T-helper 2 cell treated with Interferon-gamma antibody and Interleukin-4, amounts not matched to agents 5 μg/mL and 100 μg/mL, for 36 hours (primary cell): ENCODE measurements at regions not wholly inside any gene's neighbourhood (a gene's known extent, or its start where the extent isn't known, plus 50 kb on each side); places are given as distances from the start of the nearest gene placed in this dataset.

ENCODE experiments used
- DNase-seq: peaks from one replicate; pipeline ENCODE4 v3.0.0; 2021; ENCODE audit warnings: low spot score
- H3K27ac Mint-ChIP-seq: one replicate; pipeline ENCODE4 v1.8.0; 2021; ENCODE audit warnings: mild to moderate bottlenecking, mixed read lengths
- H3K27me3 Mint-ChIP-seq: one replicate; pipeline ENCODE4 v1.8.0; 2021; ENCODE audit warnings: low read depth, mixed read lengths
- H3K36me3 Mint-ChIP-seq: one replicate; pipeline ENCODE4 v1.8.0; 2021; ENCODE audit warnings: low read depth, mixed read lengths
- H3K4me1 Mint-ChIP-seq: one replicate; pipeline ENCODE4 v1.8.0; 2021; ENCODE audit warnings: low read depth, mixed read lengths
- H3K4me3 Mint-ChIP-seq: one replicate; pipeline ENCODE4 v1.8.0; 2022; ENCODE audit warnings: mild to moderate bottlenecking, moderate library complexity, mixed read lengths
- H3K9me3 Mint-ChIP-seq: one replicate; pipeline ENCODE4 v1.8.0; 2021; ENCODE audit warnings: mixed read lengths

- no peak for DNase-seq
- peaks cover 6% of the 10 kb centered on the region for H3K9me3 Mint-ChIP-seq
- H3K36me3 Mint-ChIP-seq, result peaks cover 3% of the 10 kb centered on the region
- H3K4me3 Mint-ChIP-seq, result no peak overlapping the region
- no peaks in the 10 kb centered on the region for H3K4me1 Mint-ChIP-seq
- no peak overlapping the region for H3K27ac Mint-ChIP-seq
- H3K27me3 Mint-ChIP-seq, result no peaks in the 10 kb centered on the region
Measured at GRCh38 chr10:30775779-30776591, 146.4 kb upstream of the LYZL2 start.

- Mint-ChIP-seq H3K36me3 (peaks cover 5% of the 10 kb centered on the region), H3K9me3 (peaks cover 13% of the 10 kb centered on the region), H3K4me3 (no peak overlapping the region), H3K4me1 (no peaks in the 10 kb centered on the region), H3K27ac (no peak overlapping the region), H3K27me3 (no peaks in the 10 kb centered on the region)
- DNase-seq, result no peak
Measured at GRCh38 chr10:30774261-30774660, 144.7 kb upstream of the LYZL2 start.

- Mint-ChIP-seq H3K27ac (no peak overlapping the region), H3K27me3 (no peaks in the 10 kb centered on the region), H3K9me3 (peaks cover 13% of the 10 kb centered on the region), H3K36me3 (peaks cover 5% of the 10 kb centered on the region), H3K4me3 (no peak overlapping the region), H3K4me1 (no peaks in the 10 kb centered on the region)
- DNase-seq, result no peak
Measured at GRCh38 chr10:30773501-30773900, 143.9 kb upstream of the LYZL2 start.

- no peaks in the 10 kb centered on the region for H3K4me1 Mint-ChIP-seq
- peaks cover 17% of the 10 kb centered on the region for H3K9me3 Mint-ChIP-seq
- H3K27me3 Mint-ChIP-seq, result no peaks in the 10 kb centered on the region
- DNase-seq, result no peak
- H3K36me3 Mint-ChIP-seq, result peaks cover 5% of the 10 kb centered on the region
- no peak overlapping the region for H3K4me3 Mint-ChIP-seq
- no peak overlapping the region for H3K27ac Mint-ChIP-seq
Measured at GRCh38 chr10:30770816-30771215, 141.3 kb upstream of the LYZL2 start.

GRCh38 chr10:30770229-30770628 is 140.7 kb upstream of the LYZL2 start:
- H3K27ac Mint-ChIP-seq, result no peak overlapping the region
- no peak for DNase-seq
- no peak overlapping the region for H3K4me3 Mint-ChIP-seq
- no peaks in the 10 kb centered on the region for H3K4me1 Mint-ChIP-seq
- peaks cover 17% of the 10 kb centered on the region for H3K9me3 Mint-ChIP-seq
- no peaks in the 10 kb centered on the region for H3K27me3 Mint-ChIP-seq
- peaks cover 5% of the 10 kb centered on the region for H3K36me3 Mint-ChIP-seq

GRCh38 chr10:30769361-30769760 is 139.8 kb upstream of the LYZL2 start:
- no peaks in the 10 kb centered on the region for H3K27me3 Mint-ChIP-seq

GRCh38 chr10:30765616-30766015 is 136.1 kb upstream of the LYZL2 start:
- peaks cover 16% of the 10 kb centered on the region for H3K9me3 Mint-ChIP-seq
- peaks cover 6% of the 10 kb centered on the region for H3K4me1 Mint-ChIP-seq
- no peak overlapping the region for H3K4me3 Mint-ChIP-seq
- H3K27me3 Mint-ChIP-seq, result no peaks in the 10 kb centered on the region
- peaks cover 6% of the 10 kb centered on the region for H3K36me3 Mint-ChIP-seq
- DNase-seq, result no peak
- H3K27ac Mint-ChIP-seq, result no peak overlapping the region

More at GRCh38 chr10:30769361-30769760, 139.8 kb upstream of the LYZL2 start:
- Mint-ChIP-seq H3K4me1 (no peaks in the 10 kb centered on the region), H3K27ac (no peak overlapping the region), H3K9me3 (peaks cover 17% of the 10 kb centered on the region), H3K4me3 (no peak overlapping the region), H3K36me3 (peaks cover 5% of the 10 kb centered on the region)
- DNase-seq, result no peak

GRCh38 chr10:30765022-30765615 is 135.6 kb upstream of the LYZL2 start:
- Mint-ChIP-seq H3K27ac (no peak overlapping the region), H3K4me1 (peaks cover 6% of the 10 kb centered on the region), H3K27me3 (no peaks in the 10 kb centered on the region), H3K4me3 (no peak overlapping the region), H3K9me3 (peaks cover 18% of the 10 kb centered on the region), H3K36me3 (peaks cover 7% of the 10 kb centered on the region)
- DNase-seq, result no peak

- peaks cover 13% of the 10 kb centered on the region for H3K4me1 Mint-ChIP-seq
- peaks cover 5% of the 10 kb centered on the region for H3K36me3 Mint-ChIP-seq
- H3K4me3 Mint-ChIP-seq, result no peak overlapping the region
- no peaks in the 10 kb centered on the region for H3K27me3 Mint-ChIP-seq
- H3K9me3 Mint-ChIP-seq, result peaks cover 14% of the 10 kb centered on the region
- no peak for DNase-seq
- H3K27ac Mint-ChIP-seq, result peak overlapping the region; percentile 15
Measured at GRCh38 chr10:30763918-30764317, 134.4 kb upstream of the LYZL2 start.

GRCh38 chr10:30762620-30763019 is 133.1 kb upstream of the LYZL2 start:
- H3K27me3 Mint-ChIP-seq, result no peaks in the 10 kb centered on the region
- peaks cover 10% of the 10 kb centered on the region for H3K9me3 Mint-ChIP-seq
- no peak for DNase-seq
- no peak overlapping the region for H3K27ac Mint-ChIP-seq
- H3K36me3 Mint-ChIP-seq, result peaks cover 5% of the 10 kb centered on the region
- no peak overlapping the region for H3K4me3 Mint-ChIP-seq
- peaks cover 13% of the 10 kb centered on the region for H3K4me1 Mint-ChIP-seq

GRCh38 chr10:30759423-30759822 is 129.9 kb upstream of the LYZL2 start:
- no peak overlapping the region for H3K27ac Mint-ChIP-seq
- peaks cover 13% of the 10 kb centered on the region for H3K4me1 Mint-ChIP-seq
- DNase-seq, result no peak
- no peak overlapping the region for H3K4me3 Mint-ChIP-seq
- H3K27me3 Mint-ChIP-seq, result no peaks in the 10 kb centered on the region
- peaks cover 10% of the 10 kb centered on the region for H3K9me3 Mint-ChIP-seq
- H3K36me3 Mint-ChIP-seq, result peaks cover 5% of the 10 kb centered on the region

GRCh38 chr10:30758338-30758737 is 128.8 kb upstream of the LYZL2 start:
- Mint-ChIP-seq H3K4me3 (no peak overlapping the region), H3K27me3 (no peaks in the 10 kb centered on the region), H3K27ac (no peak overlapping the region), H3K4me1 (peaks cover 7% of the 10 kb centered on the region), H3K9me3 (peaks cover 10% of the 10 kb centered on the region), H3K36me3 (peaks cover 5% of the 10 kb centered on the region)
- no peak for DNase-seq

- Mint-ChIP-seq H3K36me3 (peaks cover 5% of the 10 kb centered on the region), H3K9me3 (peaks cover 10% of the 10 kb centered on the region), H3K27ac (no peak overlapping the region), H3K4me1 (peaks cover 8% of the 10 kb centered on the region), H3K4me3 (no peak overlapping the region), H3K27me3 (no peaks in the 10 kb centered on the region)
- no peak for DNase-seq
Measured at GRCh38 chr10:30756896-30757295, 127.3 kb upstream of the LYZL2 start.

GRCh38 chr10:30756151-30756550 is 126.6 kb upstream of the LYZL2 start:
- Mint-ChIP-seq H3K4me1 (peaks cover 15% of the 10 kb centered on the region), H3K4me3 (no peak overlapping the region), H3K9me3 (peaks cover 6% of the 10 kb centered on the region), H3K27ac (no peak overlapping the region), H3K27me3 (no peaks in the 10 kb centered on the region), H3K36me3 (peaks cover 3% of the 10 kb centered on the region)
- no peak for DNase-seq
